Pons (tissue), 1 donor: ENCODE measurements at regions not wholly inside any gene's neighbourhood (a gene's known extent, or its start where the extent isn't known, plus 50 kb on each side); places are given as distances from the start of the nearest gene placed in this dataset.
"Not testable (repeated sequence)": the region's sequence is repeated elsewhere in the genome, so short reads cannot be mapped to it uniquely, and the experiment has no call there.

Source experiments
- DNase-seq: peaks from one replicate; pipeline ENCODE4 v3.0.0-alpha.2; 2016; ENCODE audit warnings: low spot score

DNA sequence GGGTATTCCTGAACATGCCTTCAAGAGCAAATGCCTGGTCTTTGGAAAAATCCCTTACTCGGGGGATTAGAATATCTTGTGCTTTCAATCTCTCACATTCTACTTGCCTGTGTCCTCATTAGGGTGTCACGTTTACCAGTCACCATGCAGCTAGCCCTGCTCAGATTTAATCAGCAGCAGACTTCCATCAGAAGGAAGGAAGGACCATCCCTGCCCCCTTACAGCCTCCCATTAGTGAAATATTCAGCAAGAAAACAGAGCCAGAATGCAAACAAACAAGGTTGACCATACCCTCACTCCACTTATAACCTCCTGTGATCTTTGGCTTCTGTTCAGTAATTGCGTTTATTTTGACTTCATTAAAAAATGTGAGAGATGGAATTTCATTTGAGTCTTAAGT lies 208.6 kb downstream of the CXCL12 start:
- no peak for DNase-seq

DNA sequence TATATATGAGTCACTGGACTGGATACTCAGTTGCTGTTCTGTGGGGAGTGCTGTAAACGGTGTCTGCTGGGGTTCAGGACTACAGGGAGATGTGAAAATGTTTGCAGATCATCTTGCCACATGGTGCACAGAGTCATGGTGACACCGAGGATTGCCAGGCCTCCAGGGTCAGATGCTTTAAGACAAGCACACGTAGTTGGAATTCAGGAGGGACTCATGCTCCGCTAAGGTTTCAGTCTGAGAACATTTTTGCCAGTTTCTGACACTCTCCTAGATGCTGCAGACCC lies 211.3 kb downstream of the CXCL12 start:
- DNase-seq, result no peak

DNA sequence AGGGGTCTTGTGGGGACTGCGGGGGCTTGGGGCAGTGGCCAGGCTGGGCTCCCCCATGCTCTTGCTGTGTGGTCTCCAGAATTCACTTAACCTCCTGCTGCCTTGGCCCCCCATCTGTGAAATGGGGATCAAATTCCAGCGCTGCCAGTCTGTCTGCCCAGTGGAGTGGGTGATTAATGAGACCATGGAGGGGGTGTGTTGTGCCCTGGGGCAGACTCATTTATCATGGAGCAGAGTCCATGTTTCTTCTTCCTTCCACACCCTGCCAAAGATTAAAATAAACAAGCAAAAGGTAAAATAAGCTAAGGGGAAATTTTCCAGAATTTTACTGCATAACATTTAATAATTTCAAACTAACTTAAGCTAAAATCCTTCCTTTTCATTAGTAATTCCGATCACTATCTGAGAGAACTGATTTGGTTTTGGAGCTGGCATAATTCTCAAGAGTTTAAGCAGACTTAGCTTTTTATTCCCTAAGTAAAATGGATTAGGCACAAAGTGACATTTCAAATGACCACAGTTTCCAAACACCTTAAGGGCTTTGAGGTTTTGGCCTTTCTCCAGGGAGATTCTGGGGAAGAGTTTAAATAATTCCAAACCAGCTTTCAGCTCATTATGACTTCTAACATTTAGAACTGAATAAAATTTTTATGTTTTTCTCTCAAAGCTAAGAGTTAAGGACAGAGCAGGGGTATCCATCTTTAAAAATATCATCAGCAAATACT lies 211.9 kb downstream of the CXCL12 start:
- DNase-seq, result no peak

GRCh38 chr10:44171765-44172164 lies 213.1 kb downstream of the CXCL12 start:
- DNase-seq, result no peak

GRCh38 chr10:44168478-44168877 lies 216.4 kb downstream of the CXCL12 start:
- no peak for DNase-seq

DNA sequence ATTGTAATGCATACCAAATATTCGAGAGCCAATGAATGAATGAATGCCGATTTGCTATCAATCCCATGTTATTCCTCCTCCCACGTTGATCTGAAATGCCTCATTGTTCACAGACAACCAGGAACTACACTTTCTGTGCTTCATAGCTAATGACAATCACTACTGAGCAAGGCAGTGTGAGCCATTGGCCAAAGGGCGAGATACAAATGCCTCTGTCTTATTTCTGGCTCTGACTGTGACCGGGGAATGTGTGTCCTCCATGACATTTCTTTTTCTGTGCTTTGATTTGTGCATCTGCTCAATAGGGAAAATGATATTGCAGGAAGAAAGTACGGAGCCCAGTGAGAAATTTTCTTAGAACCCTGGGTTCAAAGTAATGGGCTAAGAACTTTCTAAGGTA lies 217.1 kb downstream of the CXCL12 start:
- no peak for DNase-seq

DNA sequence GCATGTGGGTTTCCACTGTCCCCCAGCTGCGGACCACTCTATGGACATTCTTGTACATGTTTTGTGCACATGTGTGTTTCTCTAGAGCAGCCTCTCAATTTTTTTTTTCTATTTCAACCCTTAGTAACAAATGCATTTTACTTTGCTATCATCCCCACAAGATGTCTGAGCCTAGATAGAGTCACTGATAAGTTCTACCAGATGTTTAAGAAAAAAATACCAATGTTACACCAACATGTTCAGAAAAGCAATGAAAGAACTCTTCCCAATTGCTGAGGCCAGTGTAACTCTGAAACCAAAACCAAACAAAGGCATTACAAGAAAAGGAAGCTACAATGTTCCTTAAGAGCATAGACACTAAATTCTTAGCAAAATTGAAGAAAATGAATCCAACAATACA lies 218.5 kb downstream of the CXCL12 start:
- no peak for DNase-seq

- DNase-seq, result no peak
Measured at GRCh38 chr10:44164251-44164956, 220.5 kb downstream of the CXCL12 start.

GRCh38 chr10:44161184-44161583 lies 223.7 kb downstream of the CXCL12 start:
- peak; percentile 50 for DNase-seq

- DNase-seq, result no peak
Measured at GRCh38 chr10:44157574-44157973, 227.3 kb downstream of the CXCL12 start.

DNA sequence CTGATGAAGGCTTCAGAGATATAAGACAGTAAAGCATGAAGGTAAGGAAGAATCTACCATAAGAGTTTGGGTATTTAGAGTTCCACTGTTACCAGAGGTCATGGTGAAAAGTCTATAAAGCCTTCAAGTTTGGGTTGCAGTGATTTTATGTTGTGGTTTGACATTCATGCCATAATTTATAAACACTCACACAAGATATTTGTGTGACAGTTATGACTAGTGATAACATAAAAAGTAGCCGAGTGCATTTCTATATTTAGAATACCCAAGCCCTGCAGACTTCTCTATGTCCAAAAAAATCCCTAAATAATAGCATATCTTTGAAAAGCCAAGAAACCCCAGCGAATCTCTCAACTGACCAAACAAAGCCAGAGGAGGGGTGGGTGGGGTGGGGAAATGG lies 229.9 kb downstream of the CXCL12 start:
- no peak for DNase-seq

DNA sequence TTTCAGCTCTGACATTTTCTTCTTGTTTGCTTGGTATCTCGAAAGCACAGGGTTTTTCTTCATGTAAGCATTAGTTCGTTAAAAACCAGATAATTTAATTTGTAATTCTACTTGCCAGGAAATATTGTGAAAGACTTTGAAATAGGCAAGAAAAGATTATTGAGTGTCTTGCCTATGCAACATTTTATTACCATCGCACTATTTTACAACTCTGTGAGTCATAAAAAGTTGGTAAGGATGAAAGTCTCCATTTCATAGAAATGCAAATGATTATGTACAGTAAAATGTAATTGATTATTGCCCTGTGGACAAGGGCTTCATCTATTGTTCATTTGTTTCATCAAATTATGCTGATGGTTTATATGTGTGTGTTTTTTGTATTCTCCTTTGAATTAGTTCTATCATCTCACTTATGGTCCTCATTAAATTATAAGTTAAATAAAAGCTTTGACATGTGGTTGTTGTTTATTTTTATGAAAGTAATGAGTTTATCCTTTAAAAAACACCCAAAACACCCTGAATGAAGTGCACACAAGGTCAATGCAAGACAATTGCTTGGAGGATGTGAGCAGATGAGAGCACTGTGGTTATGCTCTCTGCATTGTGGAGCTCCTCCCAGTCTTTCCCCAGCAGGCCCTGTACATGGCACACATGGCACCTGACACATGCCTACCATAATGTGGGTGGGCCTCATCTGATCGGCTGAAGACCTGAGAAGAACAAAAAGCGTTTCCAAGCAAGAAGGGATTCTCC lies 230.8 kb downstream of the CXCL12 start:
- no peak for DNase-seq

DNA sequence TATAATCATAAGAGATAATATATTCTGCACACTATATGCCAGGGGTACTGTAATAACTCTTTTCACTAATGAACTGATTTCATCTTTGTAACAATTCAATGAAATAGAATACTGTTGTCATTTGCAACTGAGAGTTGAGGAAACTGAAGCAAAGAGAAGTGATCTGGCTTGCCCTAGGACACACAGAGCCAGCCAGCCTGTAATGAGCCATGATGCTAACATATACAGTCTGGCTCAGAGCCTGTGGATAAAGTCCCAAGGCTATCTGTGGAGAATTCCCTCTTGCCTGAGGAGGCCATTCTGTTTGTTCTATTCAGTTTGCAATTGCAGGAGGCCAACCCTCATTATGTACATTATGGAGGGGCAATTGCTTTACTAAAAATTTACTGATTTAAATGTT lies 241.3 kb downstream of the CXCL12 start:
- DNase-seq, result no peak

DNA sequence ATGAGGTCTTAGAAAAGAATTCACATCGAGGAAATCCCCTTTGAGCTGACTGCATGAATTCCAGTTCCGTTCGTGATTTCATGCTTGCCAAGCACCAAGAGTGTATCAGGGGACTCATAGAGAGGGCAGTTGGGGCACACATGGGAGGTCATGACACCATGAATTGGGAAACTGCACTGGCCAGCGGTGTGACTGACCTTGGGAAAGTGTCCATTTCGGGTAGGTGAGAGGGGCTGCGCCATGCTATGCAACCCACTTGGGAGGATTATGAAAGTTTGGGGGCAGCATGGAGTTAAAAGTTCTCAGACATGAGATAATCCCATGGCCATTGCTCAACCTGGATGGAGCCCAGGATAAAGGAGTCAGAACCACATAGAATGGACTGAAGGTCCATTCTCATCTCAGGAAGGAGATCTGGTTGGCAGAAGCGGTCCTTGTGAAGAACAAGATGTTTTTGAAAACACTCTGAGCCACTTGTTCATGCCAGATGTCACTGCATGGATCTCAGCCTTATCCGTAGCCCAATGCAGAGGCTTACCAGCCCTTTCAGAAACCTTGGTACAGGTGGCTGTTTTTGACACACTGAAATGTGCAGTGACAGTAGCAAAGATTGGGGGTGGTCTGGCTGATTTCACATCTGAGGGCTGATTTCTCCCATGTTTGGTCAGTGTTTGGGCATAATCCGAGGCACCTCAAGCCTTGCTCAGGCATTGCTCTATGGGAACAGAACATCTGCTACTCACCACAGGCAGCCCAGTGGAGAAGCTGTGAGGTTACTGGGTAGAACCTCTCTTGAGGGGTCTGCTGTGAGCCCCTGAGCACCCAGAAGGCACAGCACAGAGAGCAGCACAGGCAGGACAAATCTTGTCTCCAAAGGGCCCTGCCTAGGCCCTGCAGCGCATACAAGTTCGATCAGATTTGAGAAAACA lies 252.3 kb downstream of the CXCL12 start:
- no peak for DNase-seq

DNA sequence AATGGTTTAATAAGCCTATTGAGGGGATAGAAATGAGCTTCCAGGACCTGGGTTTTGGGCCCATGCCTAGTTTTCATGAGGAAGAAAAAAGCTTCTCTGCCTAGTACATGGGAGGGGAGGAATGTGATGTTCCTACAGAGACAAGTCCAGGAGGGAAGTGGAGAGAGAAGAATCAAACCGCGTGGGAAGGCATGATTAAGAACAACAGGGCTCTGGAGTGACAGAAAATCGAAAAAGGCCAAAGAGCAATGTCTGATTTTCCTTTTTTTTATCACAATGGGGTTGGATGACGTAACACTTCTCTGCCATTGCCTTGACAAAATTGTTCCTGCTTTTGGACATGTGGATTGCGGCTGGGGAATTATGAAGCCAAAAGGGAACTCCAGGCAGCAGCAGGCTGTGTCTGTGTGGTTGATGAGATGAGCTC lies 258.6 kb downstream of the CXCL12 start:
- DNase-seq, result no peak

- no peak for DNase-seq
Measured at GRCh38 chr10:44125879-44126278, 259.0 kb downstream of the CXCL12 start.

DNA sequence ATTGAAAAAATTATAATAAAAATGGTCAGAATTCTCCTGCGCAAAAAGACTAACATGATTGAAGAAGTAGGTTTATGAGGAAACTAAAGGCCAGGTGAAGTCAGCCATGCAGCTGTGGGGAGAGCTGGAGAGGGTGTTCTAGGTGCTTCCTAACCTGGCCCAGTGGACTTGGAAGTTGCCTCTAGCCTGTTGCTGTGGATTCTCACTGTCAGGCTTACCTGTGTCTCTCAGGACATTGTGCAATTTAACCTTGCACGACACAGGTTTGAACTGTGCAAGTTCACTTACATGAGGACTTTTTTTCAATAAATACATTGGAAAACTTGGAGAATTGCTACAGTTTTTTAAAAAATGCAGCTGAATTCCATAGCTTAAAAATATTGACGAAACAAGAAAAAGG lies 266.4 kb downstream of the CXCL12 start:
- DNase-seq, result no peak

DNA sequence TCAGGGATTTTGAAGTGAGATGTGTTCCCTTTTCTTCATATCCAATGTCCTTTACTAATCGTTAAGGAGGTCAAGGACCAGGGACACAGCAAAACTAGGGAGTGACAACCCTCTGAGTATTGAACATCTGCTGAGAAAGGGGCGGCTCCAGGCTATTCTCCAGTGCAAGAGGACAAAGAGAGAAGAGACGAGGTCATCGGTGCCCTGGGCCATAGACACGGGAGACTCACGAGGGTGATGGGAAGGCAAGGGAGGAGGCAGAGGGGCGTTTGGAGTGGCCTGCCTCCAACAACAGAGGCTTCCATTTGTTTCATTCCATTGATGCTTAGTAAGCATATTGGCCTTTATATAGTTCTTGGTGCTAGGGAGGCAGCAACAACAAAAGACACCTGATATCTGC lies 268.4 kb downstream of the CXCL12 start:
- no peak for DNase-seq

DNA sequence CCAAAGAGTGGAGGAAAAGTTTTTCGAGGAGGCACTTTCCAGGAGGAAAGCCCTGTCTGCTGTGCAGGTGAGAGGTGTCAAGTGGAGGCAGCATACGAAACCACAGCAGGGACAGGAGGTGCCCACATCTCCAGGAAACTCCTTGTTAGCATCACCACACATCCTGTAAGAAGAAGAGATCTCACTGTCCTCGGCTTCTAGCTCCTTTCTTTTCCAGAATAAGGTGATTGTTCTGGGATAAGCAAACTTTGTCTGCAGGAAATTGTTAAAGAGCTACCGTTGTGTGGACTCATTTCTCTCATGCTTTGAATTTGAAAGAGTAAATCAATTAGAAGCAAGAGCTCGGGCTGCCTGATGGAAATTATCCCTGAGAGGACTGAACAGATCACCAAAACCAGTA lies 269.4 kb downstream of the CXCL12 start:
- no peak for DNase-seq

GRCh38 chr10:44114441-44114840 lies 270.5 kb downstream of the CXCL12 start:
- DNase-seq, result no peak

DNA sequence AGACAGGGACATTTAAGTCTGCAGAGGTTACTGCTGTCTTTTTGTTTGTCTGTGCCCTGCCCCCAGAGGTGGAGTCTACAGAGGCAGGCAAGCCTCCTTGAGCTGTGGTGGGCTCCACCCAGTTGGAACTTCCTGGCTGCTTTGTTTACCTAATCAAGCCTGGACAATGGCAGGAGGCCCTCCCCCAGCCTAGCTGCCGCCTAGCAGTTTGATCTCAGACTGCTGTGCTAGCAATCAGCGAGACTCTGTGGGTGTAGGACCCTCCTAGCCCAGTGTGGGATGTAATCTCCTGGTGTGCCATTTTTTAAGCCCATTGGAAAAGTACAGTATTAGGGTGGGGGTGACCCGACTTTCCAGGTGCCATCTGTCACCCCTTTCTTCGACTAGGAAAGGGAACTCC lies 272.6 kb downstream of the CXCL12 start:
- not testable (repeated sequence) for DNase-seq

GRCh38 chr10:44105696-44106095 lies 279.2 kb downstream of the CXCL12 start:
- no peak for DNase-seq
